KMS-11 (cell line): ENCODE measurements at regions not wholly inside any gene's neighbourhood (a gene's known extent, or its start where the extent isn't known, plus 50 kb on each side); places are given as distances from the start of the nearest gene placed in this dataset.

Experiments used
- H2AFZ ChIP-seq: fragments of 200-600 bp; sonication (generic); 2 replicates; pipeline ENCODE4 v1.6.1; 2016; ENCODE audit warnings: antibody characterized with exemption, mixed run types, low read depth
- H3K27ac ChIP-seq: fragments of 200-600 bp; sonication (generic); 2 replicates; pipeline ENCODE4 v1.6.1; 2016; ENCODE audit warnings: mild to moderate bottlenecking, mixed run types
- H3K27me3 ChIP-seq: fragments of 200-600 bp; sonication (generic); 2 replicates; pipeline ENCODE4 v1.6.1; 2017; ENCODE audit warnings: mild to moderate bottlenecking, low read depth, mixed run types, moderate library complexity; ENCODE audit not compliant: insufficient read depth
- H3K36me3 ChIP-seq: fragments of 200-600 bp; sonication (generic); 2 replicates; pipeline ENCODE4 v1.6.1; 2017; ENCODE audit warnings: mild to moderate bottlenecking, mixed run types; ENCODE audit not compliant: insufficient read depth
- H3K4me1 ChIP-seq: fragments of 200-600 bp; sonication (generic); 2 replicates; pipeline ENCODE4 v1.6.1; 2016; ENCODE audit warnings: mild to moderate bottlenecking, low read depth, mixed run types; ENCODE audit not compliant: poor library complexity, severe bottlenecking
- H3K4me2 ChIP-seq: fragments of 200-600 bp; sonication (generic); 2 replicates; pipeline ENCODE4 v1.7.0; 2016; ENCODE audit warnings: mild to moderate bottlenecking, mixed run types
- H3K4me3 ChIP-seq: fragments of 200-600 bp; sonication (generic); IDR thresholded peaks from 2 replicates; pipeline ENCODE4 v1.6.1; 2017; ENCODE audit warnings: low read depth, low read length, mixed read lengths; ENCODE audit not compliant: insufficient read depth
- H3K79me2 ChIP-seq: fragments of 200-600 bp; sonication (generic); 2 replicates; pipeline ENCODE4 v1.6.1; 2016; ENCODE audit warnings: low read depth, mixed run types; ENCODE audit not compliant: insufficient read depth
- H3K9ac ChIP-seq: fragments of 200-600 bp; sonication (generic); 2 replicates; pipeline ENCODE4 v1.6.1; 2016; ENCODE audit warnings: mild to moderate bottlenecking, mixed run types
- H4K20me1 ChIP-seq: fragments of 200-600 bp; sonication (generic); 2 replicates; pipeline ENCODE4 v1.6.1; 2016; ENCODE audit warnings: mild to moderate bottlenecking, mixed run types; ENCODE audit not compliant: insufficient read depth
- CTCF ChIP-seq: fragments of 200-600 bp; sonication (generic); conservative IDR thresholded peaks from 2 replicates; pipeline ENCODE4 v1.6.1; 2017; ENCODE audit warnings: low read depth, mild to moderate bottlenecking, antibody characterized with exemption, low read length, moderate library complexity, mixed read lengths

DNA sequence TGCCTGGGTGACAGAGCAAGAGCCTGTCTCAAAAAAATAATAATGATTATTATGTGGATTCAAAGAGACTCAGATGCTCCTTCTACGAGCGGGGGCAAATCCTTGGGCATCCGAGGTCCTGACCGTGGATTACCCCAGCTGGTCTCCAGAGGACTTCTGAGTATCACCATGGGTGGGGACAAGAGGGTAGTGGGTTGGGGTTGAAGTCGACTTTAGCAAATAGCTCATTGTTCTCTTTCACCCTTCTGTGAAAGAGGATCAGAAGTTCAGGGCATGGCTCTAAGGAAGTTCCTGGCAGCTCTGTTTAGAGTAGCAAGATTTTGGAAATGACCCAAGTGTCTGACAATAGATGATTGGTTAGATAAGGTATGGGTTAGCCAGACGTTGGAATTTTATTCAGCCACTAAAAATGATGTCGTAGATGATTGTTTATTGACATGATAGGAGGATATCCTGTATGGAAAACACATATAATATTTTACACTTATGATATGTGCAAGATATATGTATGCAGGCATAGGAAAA, 59.0 kb upstream of the SPRED2 start:
- Histone ChIP-seq H3K4me2 (no peak overlapping the region), H3K27me3 (no peaks in the 10 kb centered on the region), H3K36me3 (no peaks in the 10 kb centered on the region), H3K79me2 (no peaks in the 10 kb centered on the region), H3K27ac (no peak overlapping the region), H2AFZ (no peak overlapping the region), H3K4me3 (no peak overlapping the region), H3K9ac (no peak overlapping the region), H3K4me1 (no peaks in the 10 kb centered on the region), H4K20me1 (no peaks in the 10 kb centered on the region)
- TF ChIP-seq CTCF = no peak

- Histone ChIP-seq H3K9ac (no peak overlapping the region), H3K36me3 (no peaks in the 10 kb centered on the region), H3K4me2 (no peak overlapping the region)
Measured at GRCh38 chr2:65490222-65490621, 57.8 kb upstream of the SPRED2 start.

DNA sequence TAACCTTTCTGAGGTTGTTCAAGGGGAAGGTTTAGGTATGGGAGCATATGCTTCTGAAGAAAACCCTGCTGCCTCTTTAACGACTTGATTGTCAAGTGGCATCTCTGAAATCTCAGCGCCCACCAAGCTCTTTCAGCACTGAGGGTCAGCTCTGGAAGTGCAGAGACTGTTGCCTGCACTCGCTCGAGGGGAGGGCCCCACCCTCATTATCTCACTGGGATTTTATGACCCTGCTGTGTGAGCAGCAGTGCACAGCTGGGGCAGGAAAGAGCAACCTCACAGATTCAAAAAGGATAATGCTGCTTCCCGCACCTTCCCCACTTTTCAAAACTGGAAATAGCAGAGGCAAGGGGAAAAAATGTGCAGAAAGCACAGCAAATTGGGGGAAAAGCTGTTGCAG, 56.9 kb upstream of the SPRED2 start:
- H3K4me1 ChIP-seq = no peaks in the 10 kb centered on the region
- no peaks in the 10 kb centered on the region for H3K79me2 ChIP-seq
- H3K36me3 ChIP-seq = no peaks in the 10 kb centered on the region
- no peak overlapping the region for H2AFZ ChIP-seq
- no peak overlapping the region for H3K27ac ChIP-seq
- H3K9ac ChIP-seq = no peak overlapping the region
- H3K27me3 ChIP-seq = no peaks in the 10 kb centered on the region
- TF ChIP-seq CTCF = no peak
- no peak overlapping the region for H3K4me2 ChIP-seq
- H3K4me3 ChIP-seq = no peak overlapping the region
- no peaks in the 10 kb centered on the region for H4K20me1 ChIP-seq

More at GRCh38 chr2:65490222-65490621, 57.8 kb upstream of the SPRED2 start:
- Histone ChIP-seq H3K27ac (no peak overlapping the region), H3K79me2 (no peaks in the 10 kb centered on the region), H3K4me1 (no peaks in the 10 kb centered on the region), H3K4me3 (no peak overlapping the region), H3K27me3 (no peaks in the 10 kb centered on the region), H4K20me1 (no peaks in the 10 kb centered on the region), H2AFZ (no peak overlapping the region)
- no peak for TF ChIP-seq CTCF

DNA sequence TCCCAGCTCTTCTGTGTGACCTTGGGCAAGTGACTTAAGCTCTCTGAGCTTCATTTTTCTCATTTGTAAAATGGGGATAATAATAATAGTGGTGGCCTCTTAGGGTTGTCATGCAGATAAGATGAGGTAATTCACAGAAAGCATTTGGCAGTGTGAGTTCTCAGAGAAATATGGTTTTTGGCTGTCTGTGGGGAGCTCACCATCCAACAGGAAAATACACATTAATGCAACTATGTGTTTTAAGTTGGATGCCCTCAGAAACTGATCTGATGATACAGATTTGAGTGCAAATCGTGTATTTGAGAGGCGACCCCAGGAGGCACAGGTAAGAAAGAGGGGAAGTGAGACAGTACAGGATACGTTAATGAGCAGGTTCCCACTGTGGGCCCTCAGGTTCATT, 56.1 kb upstream of the SPRED2 start:
- Histone ChIP-seq H3K4me3 (no peak overlapping the region), H3K4me1 (no peaks in the 10 kb centered on the region), H3K4me2 (no peak overlapping the region), H3K79me2 (no peaks in the 10 kb centered on the region), H2AFZ (no peak overlapping the region), H3K27ac (no peak overlapping the region), H3K27me3 (no peaks in the 10 kb centered on the region), H3K36me3 (no peaks in the 10 kb centered on the region), H3K9ac (no peak overlapping the region), H4K20me1 (no peaks in the 10 kb centered on the region)
- TF ChIP-seq CTCF = no peak
